CD4-positive, alpha-beta T cell treated with Interleukin-6 for 4 hours (primary cell): ENCODE measurements at regions not wholly inside any gene's neighbourhood (a gene's known extent, or its start where the extent isn't known, plus 50 kb on each side); places are given as distances from the start of the nearest gene placed in this dataset.

Experiments
- DNase-seq: peaks from one replicate; pipeline ENCODE4 v3.0.0-alpha.2; 2020; ENCODE audit warnings: mixed read lengths

DNA sequence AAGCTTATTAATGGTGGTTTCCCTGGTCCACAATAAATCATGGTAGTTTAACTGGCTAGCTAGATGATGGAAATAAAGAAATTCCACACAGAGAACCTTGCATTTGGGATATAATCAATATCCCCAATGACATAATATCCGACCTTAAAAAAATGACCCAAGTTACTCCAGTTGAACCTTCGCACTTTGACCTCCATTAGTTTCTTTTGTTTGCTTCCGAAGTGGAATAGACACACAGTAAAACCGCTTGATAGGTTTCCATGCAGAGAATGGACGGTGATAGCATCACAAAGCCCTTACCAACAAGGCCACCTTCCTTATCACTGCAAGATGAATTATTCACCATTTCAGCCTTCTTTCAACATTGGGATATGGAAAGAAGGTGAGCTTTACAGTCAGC lies 1966.1 kb upstream of the CELF4 start:
- no peak for DNase-seq

DNA sequence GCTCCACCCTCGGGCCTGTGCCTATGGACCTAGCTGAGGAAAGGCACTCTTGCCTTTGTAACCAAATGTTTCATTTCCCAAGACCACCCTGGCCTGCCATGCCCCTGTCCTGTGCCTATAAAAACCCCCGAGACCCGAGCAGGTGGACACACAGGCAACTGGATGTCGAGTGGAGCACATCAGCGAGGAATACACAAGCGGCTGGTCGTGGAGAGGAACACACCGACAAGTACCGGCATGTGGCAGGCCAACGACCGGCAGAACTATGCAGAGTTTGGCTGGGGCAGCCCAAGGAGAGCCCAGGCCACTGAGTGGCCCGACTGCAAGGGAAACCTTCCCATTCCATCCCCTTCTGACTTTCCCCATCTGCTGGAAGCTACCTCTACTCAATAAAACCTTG lies 1963.8 kb upstream of the CELF4 start:
- DNase-seq, result no peak

DNA sequence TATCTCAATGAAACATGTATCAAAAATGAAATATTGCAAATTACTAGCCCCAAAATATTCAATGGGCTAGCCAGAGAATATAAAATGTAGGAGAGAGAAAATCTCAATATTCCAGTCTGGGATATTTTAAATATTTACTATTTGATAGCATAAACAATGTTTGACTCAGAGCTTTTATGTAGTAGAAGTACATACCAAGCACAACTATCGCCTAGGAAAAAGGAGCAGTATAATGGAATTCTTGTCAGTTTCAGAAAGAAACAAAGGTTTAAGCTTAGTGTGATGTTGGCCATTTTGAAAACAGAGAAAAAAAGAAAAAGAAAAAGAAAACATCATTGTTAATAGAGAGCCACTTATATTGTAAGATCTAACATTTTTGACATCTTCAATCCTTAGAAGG lies 1961.9 kb upstream of the CELF4 start:
- DNase-seq, result no peak

DNA sequence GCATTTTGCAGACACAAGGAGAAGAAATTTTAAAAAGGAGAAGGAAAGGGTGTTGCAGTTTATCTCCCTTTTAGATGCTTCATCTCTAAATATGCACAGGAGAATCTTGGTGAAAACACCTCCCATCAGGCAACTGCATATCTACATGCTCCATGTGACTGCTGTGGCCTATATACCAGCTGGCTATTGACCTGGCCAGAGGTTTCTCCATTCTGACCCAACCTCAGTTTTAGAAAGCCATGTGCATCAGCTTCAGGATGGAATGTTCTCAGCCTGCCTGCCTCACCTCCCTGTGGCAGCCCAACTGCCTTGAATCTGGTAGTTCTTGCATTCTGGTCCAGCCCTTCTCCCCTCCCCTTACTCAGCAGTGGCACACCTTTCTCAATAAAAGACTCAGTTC lies 1958.8 kb upstream of the CELF4 start:
- DNase-seq, result no peak

DNA sequence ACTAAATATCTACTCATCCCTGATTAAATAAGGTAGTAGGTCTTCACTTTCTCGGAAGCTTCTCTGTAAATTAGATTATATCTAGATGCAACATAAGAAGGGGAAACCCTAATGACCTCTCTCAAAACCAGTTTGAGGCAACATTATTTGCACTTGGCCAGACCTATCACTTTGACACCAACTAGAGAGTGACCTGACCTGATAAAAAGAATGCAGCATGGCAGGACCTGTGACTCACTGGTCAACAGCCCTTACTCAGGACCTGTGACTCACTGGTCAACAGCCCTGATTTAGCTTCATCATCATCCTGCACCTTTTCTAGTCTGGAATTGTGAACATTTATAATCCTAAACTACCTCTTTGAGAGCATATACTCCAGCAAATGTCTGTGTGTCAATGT lies 1957.7 kb upstream of the CELF4 start:
- DNase-seq, result no peak

DNA sequence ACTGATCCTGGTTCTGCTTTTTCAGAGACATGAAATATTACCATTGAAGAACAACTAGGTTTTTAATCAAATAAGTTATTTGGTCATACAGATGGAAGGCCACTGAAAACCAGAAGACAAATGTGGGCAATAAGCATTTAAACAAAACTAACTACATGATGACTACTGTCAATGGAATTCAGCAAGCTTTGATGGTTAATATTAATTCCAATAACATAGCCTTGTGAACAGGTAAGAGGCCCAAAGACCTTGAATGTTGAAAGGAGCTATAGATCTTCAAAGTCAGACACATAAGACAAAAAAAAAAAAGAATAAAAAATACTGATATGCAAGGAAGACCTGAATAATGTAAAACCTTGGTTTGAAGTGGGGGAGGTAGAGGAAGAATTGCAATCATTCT lies 1955.6 kb upstream of the CELF4 start:
- DNase-seq, result no peak

DNA sequence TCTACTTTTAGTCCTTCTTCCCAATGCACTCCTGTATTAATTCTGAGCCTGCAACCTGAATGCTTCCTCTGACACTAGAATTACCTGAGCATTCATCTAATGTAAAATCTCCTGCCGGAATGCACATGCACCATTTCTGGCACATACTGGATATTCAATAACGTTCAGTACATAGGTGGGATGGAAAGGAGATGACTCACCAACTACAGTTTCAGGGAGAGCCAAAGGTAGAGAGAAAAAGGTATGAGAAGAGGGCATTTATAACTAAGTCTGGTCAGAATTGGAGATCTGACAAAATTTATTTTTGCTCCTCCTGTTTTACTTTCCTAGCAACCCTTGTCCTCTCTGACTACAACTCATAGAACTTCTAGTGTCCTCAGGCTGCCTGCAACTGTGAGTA lies 1954.1 kb upstream of the CELF4 start:
- no peak for DNase-seq

DNA sequence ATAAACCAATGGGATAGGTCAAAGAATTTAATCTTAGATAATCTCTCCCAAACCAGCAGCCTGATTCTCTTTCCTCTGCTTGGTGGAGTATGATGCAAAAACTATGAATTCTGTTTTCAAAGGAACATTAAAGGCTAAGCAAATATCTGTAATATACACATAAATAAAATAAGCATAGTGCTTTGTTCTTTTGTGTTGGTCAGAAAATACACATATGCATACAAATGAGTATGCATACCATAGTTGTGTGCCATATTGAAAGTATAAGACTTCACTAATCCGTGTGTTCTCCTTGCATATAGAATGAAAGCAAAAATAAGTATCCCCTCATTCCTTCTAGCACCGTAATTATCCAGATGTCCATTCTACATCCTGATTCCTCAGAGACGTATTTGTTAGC lies 1949.7 kb upstream of the CELF4 start:
- DNase-seq, result no peak

DNA sequence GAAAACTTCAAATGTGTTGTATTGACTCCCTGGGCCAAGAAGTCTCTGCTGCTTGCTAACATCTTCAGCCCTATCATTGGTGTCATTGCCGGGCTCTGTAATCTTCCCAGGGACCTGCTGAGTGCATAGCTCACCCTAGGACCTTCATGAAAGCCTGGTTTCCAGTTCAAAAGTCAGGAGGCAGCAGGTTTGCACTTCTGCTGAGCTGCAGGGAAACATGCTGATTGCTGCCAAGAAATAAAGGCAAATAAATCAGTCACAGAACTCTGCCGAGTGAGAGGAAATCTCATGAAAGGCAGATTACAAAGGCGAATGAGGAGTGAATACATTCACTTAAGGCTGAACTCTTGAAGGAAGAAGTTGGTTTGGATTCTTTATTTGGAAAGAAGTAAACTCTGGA lies 1947.6 kb upstream of the CELF4 start:
- DNase-seq, result no peak

DNA sequence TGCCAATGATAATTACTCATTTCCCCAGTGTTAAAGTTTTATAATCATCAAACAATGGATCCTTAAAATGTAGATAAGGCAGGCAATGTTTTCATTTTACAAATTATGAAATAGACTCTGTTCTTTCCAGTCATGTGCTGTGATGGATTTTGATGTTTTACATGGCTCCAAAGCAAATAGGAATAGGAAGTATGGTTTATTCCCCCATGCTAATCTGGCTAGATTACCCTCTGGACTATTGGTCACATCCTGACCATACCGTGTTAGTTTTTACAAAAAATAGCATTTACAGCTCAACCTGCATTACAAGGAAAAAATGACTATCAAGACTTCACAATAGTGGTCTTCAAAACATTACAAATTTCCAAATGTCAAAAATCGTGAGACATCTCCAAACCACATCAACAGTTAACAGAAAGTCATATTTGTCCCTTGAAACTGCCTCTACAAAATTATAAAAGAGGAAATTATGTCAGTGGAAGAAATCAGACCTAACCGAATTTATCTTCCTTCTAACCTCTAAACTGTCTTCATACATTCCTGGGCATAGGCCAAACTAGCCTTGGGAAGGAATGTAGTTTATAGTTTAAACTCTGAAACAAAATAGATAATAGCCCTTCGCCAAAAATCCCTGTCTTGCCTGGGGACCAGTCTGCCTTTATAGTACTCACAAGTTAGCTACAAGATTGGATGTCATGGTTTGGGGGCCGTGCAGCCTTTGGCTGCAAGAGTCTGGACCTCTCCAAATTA lies 1941.2 kb upstream of the CELF4 start:
- no peak for DNase-seq

DNA sequence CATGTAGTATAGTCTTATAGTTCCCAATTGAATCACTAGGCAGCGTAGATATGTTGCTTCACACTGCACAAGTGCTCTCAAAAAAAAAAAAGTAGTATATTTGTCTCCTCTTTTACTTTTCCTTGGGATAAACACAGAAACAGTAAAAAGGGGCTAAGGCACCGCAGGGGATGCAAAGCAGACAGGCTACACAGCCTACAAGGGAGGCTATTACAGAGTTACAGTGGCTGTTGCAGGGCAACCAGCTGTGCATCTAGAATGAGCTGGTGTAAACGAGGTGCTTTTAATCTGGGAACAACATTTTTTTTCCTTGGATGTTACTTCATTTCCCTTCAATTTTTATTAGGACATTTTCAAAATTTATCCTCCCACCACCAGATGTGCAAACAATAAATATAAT lies 1934.7 kb upstream of the CELF4 start:
- DNase-seq, result no peak

DNA sequence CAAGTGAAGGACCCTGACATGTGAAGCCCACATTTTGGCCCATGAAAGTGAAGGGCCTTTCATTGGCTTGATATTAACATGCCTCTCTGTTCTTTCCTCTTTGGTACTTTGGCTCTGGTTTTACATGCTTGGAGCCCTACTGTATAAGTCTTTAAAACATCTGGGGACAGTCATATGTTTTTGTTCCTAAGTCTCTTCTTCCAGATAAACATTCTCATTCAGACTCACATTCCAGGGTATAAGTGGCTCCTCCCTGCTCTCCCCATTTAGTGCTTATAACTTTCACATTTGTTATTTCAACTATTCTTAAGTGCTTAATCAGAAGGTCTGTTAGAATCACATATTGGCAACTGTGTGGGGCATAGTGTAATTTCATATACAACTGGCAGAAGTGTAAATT lies 1932.2 kb upstream of the CELF4 start:
- DNase-seq, result no peak

DNA sequence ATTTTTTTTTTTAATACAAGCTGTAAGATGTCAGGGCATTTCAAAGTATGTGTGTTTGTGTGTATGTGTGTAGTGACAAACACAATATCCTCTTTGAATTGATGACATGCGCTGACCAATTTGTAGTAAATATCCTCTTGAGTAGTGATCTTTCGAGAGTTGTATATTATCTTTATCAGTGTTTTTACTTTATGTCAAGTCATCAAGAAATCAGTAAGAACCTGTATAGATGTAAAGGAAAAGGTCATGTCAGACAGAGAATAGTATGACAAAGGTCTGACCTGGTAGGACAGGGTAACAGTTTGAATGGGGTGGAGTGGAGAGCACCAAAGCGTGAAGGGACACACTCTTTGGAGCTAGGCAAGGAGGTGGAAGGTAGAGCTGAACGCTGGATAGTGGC lies 1931.4 kb upstream of the CELF4 start:
- DNase-seq, result no peak

DNA sequence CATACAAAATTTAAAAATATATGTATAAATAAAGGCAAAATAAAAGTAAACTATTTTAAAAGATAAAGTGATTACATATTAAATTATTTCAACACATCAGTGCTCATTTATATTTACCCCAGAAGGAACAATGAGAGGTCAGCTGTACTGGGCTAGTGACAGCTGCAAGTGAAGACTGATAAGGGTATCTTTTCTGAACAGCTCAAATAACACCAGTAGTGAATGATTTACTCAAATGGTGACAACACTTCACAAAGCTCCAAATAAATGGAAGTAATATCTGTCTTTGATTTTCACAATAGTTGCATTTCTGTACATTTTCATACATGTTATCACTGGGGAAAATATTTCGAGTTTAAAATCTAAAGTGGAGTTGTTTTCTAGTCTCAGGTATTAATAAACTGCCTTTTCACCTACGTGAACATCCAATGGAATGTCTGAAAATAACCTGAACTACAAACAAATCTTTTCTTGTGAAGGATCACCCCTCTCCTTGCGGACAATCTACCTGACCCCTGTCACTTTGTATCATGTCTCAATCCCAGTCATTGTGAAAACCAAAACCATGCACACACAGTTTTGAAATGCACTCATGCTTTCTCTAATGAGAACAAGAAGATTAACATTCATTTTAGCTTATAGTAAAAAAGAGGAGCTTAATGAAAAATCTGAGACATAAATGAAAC lies 1928.8 kb upstream of the CELF4 start:
- no peak for DNase-seq

DNA sequence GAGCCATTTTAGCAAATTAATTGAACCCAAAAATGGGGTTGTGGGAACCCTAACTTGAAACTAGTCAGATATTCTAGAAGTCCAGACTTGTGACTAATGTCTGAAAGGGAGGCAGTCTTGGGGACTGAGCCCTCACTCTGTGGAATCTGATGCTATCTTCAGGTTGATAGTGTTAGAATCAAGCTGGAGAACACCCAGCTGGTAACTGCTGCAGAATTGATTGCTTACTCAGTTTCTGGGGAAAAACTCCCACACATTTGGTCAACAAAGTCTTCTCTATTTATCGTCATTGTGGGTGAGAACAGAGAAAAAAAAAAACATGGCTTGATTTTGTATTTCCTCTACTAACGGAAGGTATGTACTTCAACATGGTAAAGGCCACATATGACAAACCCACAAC lies 1925.8 kb upstream of the CELF4 start:
- no peak for DNase-seq

DNA sequence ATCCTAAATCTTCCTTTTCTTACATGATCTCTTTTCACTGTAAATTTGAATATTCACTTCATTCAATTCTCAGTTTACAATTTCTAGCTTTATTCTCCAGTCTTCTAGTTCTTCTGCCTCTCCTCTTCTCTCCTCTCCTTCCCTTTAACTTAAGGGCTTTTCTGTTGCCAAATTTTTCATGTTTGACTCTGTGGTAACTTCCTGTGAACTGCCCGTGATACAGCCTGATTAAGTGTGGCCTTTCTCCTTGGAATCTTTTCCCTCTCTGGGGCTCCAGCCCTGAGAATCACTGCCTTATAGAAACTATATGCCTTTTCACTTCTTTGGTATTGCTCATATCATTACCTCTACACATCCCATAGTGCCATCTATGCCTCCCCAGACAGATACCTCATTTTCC lies 1923.8 kb upstream of the CELF4 start:
- no peak for DNase-seq

DNA sequence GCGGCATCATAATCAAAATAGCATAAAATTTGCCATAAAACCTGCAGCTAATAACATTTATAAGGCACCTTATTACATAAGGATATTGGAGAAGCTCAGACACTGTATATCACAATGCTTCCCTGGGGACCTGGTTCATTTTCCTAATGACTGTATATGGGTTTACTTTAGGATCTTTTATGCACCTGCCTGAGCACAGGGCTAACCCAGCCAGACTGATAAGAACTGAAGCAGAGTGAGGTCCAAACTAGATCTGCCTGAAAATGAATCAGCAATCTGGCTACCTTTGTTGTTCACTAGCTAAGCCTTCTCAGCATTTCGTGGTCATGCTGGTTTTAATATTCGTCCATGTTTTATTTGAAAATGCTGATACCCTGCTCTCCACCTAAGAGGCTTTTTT lies 1922.3 kb upstream of the CELF4 start:
- no peak for DNase-seq

DNA sequence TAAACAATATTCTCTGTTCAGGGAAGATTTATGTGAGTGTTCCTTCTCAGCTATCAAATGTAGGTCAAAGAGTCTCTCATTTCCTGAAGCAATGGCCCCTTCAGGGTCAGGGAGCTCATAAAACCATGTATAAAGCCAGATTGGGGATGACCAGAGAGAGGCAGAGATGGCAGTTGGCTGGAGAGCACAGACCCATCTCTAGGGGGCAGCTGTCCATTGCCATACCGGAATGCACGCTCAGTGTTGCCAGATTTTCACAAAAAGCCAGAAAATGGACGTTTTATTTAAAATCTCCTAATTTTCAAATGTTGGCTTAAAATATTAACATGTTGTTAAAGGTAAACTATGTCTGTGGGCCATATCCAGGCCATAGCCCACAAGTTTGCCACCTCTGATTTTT lies 1920.7 kb upstream of the CELF4 start:
- DNase-seq, result no peak

DNA sequence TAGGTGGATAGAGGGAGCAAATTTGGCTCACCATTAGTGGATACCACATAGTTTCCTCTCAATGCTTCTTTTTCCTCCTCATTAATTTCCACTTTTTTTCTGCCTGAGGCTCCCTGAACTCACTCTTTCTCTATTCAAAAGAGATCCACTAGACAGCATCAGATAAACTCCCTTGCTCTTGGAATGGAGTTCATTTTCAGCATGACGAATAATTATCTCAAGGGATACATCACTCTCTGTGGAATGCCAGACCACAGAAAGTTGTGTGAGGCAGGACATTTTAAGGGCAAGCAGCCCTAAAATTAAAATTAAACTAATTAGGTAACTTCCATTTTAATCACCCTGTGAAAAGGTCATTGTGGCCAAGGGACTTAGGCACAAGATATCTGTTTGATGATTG lies 1920.1 kb upstream of the CELF4 start:
- DNase-seq, result no peak

DNA sequence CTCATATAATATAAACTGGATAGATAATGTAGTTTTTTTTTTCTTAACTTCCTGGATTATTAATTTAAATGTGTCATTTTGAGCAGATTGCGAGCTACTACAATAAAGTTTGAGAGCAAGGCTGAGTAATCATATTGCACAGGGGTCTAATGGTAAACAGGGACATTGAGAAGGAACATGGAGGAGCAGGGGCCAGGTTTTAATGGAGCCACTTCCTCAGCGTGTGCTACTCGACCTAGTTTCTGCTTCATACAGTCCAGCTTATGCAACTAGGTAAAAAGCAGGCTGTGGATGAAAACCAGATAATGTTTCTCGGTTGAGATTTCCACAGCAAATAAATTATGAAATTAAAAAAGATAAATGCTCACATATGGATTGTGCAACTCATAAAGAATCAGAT lies 1915.7 kb upstream of the CELF4 start:
- DNase-seq, result no peak

DNA sequence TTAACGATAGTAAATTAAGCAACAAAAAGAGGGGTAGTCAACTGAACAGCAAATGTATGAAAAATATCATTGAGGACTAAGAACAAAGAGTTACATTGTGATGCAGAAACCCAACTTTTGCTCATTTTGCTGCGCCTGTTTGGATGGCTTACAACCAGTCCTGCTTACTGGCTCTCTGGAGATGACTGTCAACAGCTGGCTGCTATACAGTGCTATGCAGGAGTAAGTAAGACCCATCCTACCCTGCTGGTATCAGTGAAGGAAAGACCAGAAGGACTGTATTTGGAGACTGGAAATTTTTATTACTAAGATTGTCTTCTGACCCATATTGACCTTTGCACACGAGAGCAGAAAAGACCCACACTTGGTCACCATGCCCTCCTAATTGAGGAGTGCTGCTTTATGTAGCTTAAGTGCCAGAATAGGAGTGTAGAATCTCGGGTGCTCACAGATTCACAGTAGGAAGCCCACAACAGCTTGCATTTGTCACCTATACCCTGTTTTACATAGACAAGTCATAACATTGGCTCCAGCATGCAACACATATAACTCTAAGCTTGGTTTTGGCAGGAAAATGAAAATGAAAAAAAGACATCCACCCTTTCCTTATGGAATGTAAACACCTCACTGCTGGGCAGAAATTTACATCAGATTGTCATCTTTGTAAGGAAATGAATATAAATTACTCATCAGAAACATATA lies 1915.0 kb upstream of the CELF4 start:
- DNase-seq, result no peak

DNA sequence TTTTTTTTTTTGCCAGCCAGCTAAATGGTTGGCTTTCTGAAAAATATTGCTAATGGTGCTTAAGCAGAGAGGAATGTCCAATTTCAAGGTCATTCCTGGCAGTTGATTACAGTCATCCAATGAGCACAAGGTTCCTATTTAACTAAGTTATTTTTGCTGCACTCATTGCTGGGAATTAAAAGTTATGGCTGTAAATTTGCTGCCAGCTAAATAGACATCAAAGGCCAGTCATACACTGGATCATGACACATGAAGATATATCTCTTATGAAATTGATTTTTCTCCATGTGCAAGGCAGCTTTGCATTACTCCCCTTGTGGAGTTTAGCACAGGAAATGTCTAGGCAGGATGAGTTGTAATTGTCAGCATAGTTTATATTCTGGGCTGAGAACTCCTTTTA lies 1898.4 kb upstream of the CELF4 start:
- DNase-seq, result no peak

DNA sequence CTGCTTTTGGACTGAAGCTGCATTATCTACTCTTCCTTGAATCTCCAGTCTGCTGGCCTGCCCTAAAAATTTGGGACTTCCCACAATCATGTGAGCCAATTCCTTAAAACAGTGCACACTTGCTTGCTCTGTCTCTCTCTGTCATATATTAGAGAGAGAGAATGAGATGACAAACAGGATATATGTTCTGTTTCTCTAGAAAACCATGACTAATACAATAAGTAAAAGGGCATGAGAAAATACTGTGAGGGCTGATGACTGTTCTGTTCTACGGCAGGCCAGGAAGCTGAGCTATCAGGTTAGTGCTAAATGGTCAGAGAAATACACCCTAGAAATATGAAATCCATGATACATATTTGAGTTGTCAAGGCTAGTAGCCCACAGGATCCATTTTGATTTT lies 1896.8 kb upstream of the CELF4 start:
- no peak for DNase-seq

DNA sequence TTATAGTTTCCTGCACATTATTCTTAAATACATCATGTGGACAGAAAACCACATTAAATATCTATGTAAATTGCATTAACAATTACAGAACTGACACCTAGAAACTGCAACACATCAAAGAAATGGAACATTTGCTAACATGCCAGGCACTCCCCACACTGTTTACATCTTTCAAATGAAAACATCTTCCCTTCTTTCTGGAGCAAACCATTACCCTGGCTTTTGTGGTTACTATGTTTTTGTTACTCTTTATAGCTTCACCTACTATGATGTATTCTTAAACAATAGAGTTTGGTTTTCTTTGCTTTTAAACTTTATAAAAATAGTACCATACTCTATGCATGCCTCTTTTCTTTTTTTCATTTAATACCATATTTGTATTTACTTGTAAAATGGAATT lies 1894.5 kb upstream of the CELF4 start:
- DNase-seq, result no peak
